ENCODE measurements at regions not wholly inside any gene's neighbourhood (a gene's known extent, or its start where the extent isn't known, plus 50 kb on each side); places are given as distances from the start of the nearest gene placed in this dataset.
A peak's percentile ranks its signal among the peaks of the same experiment; 100 is the strongest.

GRCh38 chr5:135222171-135222681 is 176.8 kb downstream of the MACROH2A1 start:
- intact Hi-C loops (cut with DNase I) = no loop called here

GRCh38 chr5:135221696-135222095 is 177.3 kb downstream of the MACROH2A1 start:
- intact Hi-C loops (cut with DNase I) = no loop called here
- peak in 2 of 10 donors; percentile 3 to 9 for DNase-seq

More at GRCh38 chr5:135222171-135222681, 176.8 kb downstream of the MACROH2A1 start:
- peak in 3 of 10 donors; percentile 1 to 64 (median 57) for DNase-seq

GRCh38 chr5:135221187-135221473 is 177.9 kb downstream of the MACROH2A1 start:
- peak in 2 of 10 donors; percentile 2 to 51 for DNase-seq
- intact Hi-C loops (cut with DNase I) = no loop called here

GRCh38 chr5:135220394-135221186 is 178.4 kb downstream of the MACROH2A1 start:
- peak in 2 of 10 donors; percentile 4 to 35 for DNase-seq

GRCh38 chr5:135219868-135220267 is 179.2 kb downstream of the MACROH2A1 start:
- DNase-seq = peak in 2 of 10 donors; percentile 5 to 82
- intact Hi-C loops (cut with DNase I) = no loop called here

More at GRCh38 chr5:135220394-135221186, 178.4 kb downstream of the MACROH2A1 start:
- intact Hi-C loops (cut with DNase I) = no loop called here

GRCh38 chr5:135218790-135219568 is 180.1 kb downstream of the MACROH2A1 start:
- intact Hi-C loops (cut with DNase I) = no loop called here
- DNase-seq = no peak

GRCh38 chr5:135218486-135218755 is 180.6 kb downstream of the MACROH2A1 start:
- peak in 1 of 10 donors; percentile 40 for DNase-seq
- intact Hi-C loops (cut with DNase I) = no loop called here

GRCh38 chr5:135217669-135218485 is 181.2 kb downstream of the MACROH2A1 start:
- peak in 1 of 10 donors; percentile 59 for DNase-seq
- intact Hi-C loops (cut with DNase I) = no loop called here

GRCh38 chr5:135216471-135217343 is 182.3 kb downstream of the MACROH2A1 start:
- intact Hi-C loops (cut with DNase I) = no loop called here
- DNase-seq = peak in 2 of 10 donors; percentile 23 to 59

- intact Hi-C loops (cut with DNase I) = no loop called here
Observed at GRCh38 chr5:135215617-135216470, 181.8 kb upstream of the PITX1 start.

GRCh38 chr5:135214897-135215616 is 181.0 kb upstream of the PITX1 start:
- peak in 2 of 10 donors; percentile 19 to 40 for DNase-seq

More at GRCh38 chr5:135215617-135216470, 181.8 kb upstream of the PITX1 start:
- peak in 2 of 10 donors; percentile 14 to 49 for DNase-seq

GRCh38 chr5:135213466-135214239 is 179.6 kb upstream of the PITX1 start:
- DNase-seq = peak in 1 of 10 donors; percentile 41
- intact Hi-C loops (cut with DNase I) = no loop called here

More at GRCh38 chr5:135214897-135215616, 181.0 kb upstream of the PITX1 start:
- intact Hi-C loops (cut with DNase I) = no loop called here

- DNase-seq = no peak
- intact Hi-C loops (cut with DNase I) = no loop called here
Observed at GRCh38 chr5:135213027-135213386, 179.0 kb upstream of the PITX1 start.

GRCh38 chr5:135212361-135213026 is 178.5 kb upstream of the PITX1 start:
- intact Hi-C loops (cut with DNase I) = no loop called here
- DNase-seq = peak in 1 of 10 donors; percentile 56

GRCh38 chr5:135211791-135212190 is 177.8 kb upstream of the PITX1 start:
- peak in 1 of 10 donors; percentile 11 for DNase-seq
- intact Hi-C loops (cut with DNase I) = no loop called here

- intact Hi-C loops (cut with DNase I) = no loop called here
- DNase-seq = peak in 1 of 10 donors; percentile 74
Observed at GRCh38 chr5:135211083-135211790, 177.2 kb upstream of the PITX1 start.
